Inferior parietal cortex (tissue), 1 donor: ENCODE measurements at regions not wholly inside any gene's neighbourhood (a gene's known extent, or its start where the extent isn't known, plus 50 kb on each side); places are given as distances from the start of the nearest gene placed in this dataset.

Experiments used
- DNase-seq: peaks from one replicate; pipeline ENCODE4 v3.0.0-alpha.2; 2016; ENCODE audit errors: extremely low spot score

DNA sequence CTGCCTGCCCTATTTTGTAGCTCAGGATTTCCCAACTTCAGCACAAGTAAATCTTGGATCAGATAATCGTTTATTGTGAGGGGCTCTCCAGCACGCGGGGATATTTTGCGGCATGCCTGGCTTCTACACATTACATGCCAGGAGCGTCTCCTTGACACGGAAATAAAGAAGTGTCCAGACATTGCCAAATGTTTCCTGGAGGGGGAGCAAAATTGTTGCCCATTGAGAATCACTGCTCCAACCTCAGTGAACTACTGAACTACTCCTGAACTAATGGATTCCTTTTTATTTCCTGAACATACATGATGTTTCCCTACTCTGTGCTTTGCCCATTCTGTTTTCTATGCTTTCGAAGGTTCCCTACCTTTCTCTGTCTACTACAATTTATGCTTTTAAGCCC, 1359.1 kb upstream of the ADGRL2 start:
- no peak for DNase-seq

GRCh38 chr1:80436851-80437250, 1363.9 kb upstream of the ADGRL2 start:
- no peak for DNase-seq

DNA sequence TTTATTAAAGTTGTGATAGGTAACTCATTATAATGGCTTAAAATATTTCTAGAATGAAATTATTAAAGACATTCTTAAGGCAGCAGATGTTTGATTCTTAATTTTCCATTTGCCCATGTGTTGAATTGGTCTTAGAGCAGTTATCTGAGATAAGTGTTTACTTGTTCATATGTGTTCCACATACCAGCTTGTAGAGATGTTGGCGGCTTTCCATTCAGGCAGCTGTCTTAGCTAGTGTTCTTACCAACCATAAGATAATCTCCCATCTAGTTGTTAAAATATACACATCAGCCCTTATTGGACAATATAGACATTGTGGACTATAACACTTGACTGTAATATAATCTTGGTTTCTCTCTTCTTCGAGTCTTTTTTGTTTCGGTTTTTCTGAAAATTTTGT, 1372.9 kb upstream of the ADGRL2 start:
- no peak for DNase-seq

DNA sequence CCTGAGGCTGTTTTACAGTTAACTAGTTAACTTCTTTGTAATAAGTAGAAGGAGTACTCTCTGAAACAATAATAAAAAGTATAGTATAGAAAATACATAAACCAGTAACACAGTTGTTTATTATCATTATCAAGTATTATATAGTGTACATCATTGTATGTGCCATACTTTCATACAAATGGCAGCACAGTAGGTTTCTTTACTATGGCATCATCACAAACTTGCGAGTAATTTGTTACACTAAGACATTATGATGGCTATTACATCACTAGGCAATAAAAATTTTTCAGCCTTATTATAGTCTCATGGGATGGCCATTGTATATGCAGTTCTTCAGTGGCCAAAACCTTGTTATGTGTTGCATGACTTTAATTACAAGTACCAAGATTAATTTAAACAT, 1376.5 kb upstream of the ADGRL2 start:
- no peak for DNase-seq

DNA sequence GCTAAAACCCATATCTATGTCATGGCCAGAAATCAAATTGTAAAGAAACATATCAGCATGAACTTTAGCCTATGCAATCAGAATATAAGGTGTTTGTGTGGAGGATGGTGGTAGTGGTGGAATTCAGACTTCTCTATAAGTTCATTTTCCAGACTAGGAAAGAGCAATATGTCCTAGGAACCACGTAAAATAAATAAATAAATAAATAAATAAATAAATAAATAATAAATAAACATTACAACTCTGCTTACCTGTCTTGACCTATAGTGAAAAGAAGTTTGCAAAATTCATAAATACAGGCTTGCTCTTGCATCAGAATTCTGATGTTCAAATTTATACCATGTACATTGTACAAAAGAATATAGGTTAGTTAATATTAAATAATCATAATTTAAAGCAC, 1382.6 kb upstream of the ADGRL2 start:
- DNase-seq, result no peak

GRCh38 chr1:80417671-80418070, 1383.1 kb upstream of the ADGRL2 start:
- DNase-seq, result no peak

DNA sequence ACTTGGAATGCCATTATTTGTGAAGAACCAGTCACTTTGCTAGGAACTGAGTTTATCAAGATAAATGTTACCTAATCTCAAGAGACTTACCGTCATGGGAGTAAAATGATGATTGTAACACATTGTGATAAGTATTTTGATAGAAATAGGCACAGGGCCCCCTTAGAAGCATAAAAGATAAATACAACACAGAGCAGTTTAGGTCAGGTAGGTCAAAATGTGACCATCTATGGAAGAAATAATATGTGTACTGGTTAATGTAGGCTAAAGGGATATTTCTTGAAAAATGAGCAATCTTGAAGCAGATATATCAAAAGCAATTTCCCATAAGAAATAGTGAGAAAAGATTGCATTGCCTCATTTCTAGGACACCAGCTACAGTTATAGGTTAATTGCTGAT, 1386.8 kb upstream of the ADGRL2 start:
- DNase-seq, result no peak

DNA sequence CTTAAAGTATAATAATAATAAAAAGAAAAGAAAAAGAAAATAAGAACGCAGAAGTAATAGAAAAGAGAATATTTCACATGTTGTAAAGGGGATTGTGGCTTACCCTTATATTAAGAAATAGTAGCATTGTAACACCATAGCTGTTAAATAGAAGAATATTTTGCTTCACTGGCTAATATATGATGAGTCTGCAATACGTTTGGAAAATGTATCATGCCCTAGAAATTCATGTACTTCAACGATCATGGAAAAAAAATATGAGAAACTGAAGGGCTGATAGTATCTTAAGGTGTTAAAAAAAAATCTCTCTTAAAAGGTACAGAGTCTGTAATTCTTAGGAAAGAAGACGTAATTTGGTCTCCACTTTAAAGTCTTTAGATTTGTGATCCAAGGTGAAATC, 1390.5 kb upstream of the ADGRL2 start:
- DNase-seq, result no peak

DNA sequence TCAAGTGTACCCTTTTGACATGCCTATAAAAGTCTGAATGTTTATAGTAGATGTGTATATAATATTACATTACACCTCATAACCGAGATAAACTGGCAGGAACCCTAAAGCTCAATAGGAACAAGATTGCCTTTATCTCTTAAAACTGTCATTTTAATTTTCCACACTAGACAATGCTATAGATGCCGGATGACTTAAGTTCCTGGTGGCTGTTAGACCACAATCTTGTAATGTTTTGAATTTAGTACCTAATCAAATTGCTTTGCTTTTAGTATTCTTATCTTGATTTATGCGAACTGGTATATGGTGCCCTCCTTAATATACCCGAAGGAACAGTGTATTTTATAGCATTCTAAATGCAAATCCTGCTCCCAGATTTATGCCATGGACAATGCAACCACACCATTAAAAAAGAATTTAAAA, 1397.0 kb upstream of the ADGRL4 start:
- DNase-seq, result no peak

DNA sequence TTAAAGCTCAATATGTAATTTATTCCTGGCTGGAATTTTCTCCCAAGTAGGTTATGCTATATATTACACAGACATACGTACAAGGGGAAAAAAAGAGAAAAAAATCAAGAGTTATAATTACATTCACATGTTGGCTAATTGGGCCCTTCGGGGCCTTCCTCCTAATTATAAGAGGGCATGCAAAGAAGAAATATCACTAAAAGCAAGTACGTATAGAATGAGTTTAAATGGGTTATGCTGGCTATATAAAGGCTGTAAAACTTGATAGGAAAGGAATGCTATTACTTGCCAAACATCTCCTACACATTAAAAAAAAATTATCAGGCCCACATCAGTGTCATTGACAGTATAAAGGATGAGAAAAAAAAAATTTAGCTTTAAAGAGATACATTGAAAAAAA, 1396.1 kb upstream of the ADGRL4 start:
- DNase-seq, result no peak

DNA sequence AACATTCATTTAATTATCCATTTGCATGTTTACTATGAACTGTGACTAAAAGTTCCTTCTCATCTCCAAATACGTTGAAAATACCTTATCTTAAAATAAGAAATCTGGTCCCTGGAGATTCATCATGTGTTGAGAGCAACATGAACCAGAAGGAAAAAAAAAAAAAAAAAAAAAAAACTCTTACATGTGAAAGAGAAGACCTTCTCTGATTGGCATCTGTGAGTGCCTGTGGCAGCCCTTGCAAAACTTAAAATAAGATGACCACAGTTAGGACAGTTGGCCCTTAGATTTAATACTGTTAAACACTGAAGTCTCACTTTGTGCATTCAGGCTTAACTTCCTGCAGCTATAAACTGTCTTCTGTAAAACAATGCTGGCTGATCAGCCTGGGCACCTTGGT, 1395.2 kb upstream of the ADGRL4 start:
- no peak for DNase-seq

GRCh38 chr1:80392529-80392928, 1386.0 kb upstream of the ADGRL4 start:
- peak; percentile 7 for DNase-seq

DNA sequence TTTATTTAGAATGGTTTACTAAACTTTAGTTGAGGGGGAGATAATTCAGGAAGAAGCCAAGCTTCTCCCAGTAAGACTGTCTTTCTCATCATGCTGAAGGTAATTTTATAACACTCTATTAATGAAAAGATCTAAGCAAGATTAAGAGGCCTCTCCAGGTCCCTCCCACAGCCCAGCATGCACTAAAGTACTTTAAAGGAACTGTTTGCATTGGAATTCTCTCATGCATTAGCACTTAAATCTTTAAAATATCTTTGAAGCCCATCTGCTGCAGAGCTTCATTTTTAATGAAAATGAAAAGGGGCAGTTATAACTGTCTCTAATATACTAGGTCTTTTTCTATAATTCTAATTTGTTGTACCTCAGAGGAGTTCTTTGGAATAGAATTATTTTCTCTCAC, 1379.1 kb upstream of the ADGRL4 start:
- no peak for DNase-seq

DNA sequence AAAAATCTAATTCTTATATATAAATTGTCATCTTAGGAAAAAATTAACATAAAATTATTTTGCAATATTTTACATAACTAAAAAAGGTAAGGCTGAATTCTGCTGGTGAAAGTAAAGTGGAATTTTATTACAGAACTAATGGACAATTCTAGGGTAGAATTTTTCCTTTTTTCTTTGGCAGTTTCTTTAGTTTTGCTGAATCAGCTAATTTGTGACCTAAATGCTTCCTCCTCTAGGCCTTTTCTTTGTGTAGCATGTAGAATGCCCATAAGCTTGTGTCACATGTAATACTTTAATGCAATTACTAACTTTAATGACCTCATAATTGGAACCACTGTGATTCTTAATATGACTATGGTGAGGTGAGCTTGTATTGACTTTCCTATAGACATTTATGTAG, 1378.4 kb upstream of the ADGRL4 start:
- no peak for DNase-seq

DNA sequence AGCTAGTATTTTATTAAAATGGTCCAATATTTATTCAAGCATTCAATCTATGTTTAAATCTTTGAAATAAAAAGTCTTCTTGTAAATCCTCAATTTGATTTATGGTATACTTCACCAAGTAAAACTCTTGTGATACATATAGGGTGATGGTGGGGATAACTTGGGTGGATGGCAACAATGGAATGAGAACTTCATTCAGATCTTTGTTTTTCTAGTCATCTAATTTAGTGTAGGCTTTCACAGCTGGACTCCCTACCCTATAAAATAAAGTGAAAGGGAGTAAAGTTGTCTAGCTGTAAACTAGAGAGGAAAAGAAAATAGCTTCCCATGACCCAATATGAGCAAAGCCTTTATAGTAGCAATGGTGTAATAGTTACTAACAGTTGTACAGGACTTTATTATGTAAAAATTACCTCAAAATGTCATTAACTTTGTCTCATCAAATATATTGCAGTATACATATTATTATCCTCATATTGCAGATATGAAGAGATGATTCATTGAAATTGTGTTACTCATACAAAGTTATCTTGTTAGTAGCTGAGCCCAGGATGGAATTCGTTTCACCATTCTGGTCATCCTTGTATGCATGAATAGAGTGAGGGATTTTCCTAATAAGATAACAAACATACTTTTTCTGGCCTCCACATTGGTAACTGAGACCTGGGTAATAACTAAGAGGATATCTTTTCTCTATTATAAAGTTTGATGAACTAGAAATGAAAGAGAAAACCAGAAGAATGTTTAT, 1377.7 kb upstream of the ADGRL4 start:
- no peak for DNase-seq

DNA sequence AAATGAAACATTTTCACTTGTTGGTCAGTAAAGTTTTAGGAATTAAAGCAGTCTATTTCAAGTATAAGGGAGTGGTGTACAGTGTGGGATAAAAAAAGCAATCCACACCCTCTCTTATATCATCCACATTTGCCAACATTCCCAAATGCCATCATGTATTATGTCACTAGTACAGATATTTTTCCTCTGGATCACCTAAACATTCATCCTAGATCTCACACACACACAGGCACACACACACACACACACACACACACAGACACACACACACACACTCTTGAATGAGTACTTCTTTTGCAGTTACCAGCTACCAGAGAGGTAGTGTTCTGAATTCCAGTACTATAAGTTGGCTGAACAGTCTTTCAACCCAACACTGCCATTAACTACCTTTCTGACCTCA, 1369.1 kb upstream of the ADGRL4 start:
- DNase-seq, result no peak

- DNase-seq, result no peak
Measured at GRCh38 chr1:80375109-80375508, 1368.6 kb upstream of the ADGRL4 start.

DNA sequence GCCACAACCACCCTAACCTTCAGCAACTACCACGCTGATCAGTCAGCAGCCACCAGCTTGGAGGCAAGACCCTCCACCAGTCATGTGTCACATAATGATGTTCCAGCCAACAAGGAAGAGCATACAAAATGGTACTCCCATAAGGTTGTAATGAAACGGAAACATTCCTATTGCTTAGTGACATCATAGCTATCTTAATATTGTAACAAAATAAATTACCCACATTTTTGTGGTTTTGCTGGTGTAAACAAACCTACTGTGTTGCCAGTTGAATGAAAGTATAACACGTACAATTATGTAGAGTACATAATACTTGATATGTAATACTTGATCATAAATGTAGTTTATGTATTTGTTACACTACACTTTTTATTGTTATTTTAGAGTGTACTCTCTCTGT, 1363.2 kb upstream of the ADGRL4 start:
- DNase-seq, result no peak

- DNase-seq, result no peak
Measured at GRCh38 chr1:80367058-80367457, 1360.5 kb upstream of the ADGRL4 start.

GRCh38 chr1:80365359-80366021, 1359.0 kb upstream of the ADGRL4 start:
- DNase-seq, result no peak

GRCh38 chr1:80363689-80364475, 1357.4 kb upstream of the ADGRL4 start:
- no peak for DNase-seq

DNA sequence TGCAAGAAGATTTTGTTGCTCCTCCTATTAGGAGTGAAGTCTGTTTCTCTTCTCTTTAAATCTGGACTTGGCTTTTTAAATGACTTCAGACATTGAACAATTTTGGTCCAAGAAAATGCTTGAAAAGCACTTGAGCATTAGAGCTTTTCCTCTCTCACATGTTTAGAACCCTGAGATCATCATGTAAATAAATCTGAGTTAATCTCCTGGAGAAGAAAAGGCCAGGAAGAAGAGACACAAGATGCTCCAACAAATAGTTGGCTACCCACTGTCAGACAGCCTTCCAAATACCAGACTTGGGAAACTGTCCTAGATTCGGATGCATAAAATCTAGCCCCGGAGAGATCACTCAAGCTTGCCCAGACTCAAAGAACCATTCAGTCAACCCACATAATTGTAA, 1353.1 kb upstream of the ADGRL4 start:
- DNase-seq, result no peak

GRCh38 chr1:80349218-80349617, 1342.7 kb upstream of the ADGRL4 start:
- no peak for DNase-seq
